ENCODE measurements at regions not wholly inside any gene's neighbourhood (a gene's known extent, or its start where the extent isn't known, plus 50 kb on each side); places are given as distances from the start of the nearest gene placed in this dataset.

GRCh38 chr4:178778496-178778895 is 1336.3 kb upstream of the AGA start:
- TF ChIP-seq CTCF (IDR thresholded peaks at IDR 0.05) (no peak), POLR2A (IDR thresholded peaks at IDR 0.05) (no peak)
